K562 (cell line): ENCODE measurements at regions not wholly inside any gene's neighbourhood (a gene's known extent, or its start where the extent isn't known, plus 50 kb on each side); places are given as distances from the start of the nearest gene placed in this dataset.

Experiments used
- CHAMP1 ChIP-seq: fragments of 450-650 bp; IDR thresholded peaks from 2 replicates; pipeline ENCODE4 v1.6.1; 2016; ENCODE audit warnings: mild to moderate bottlenecking
- DDX20 ChIP-seq: fragments of 450-650 bp; IDR thresholded peaks from 2 replicates; pipeline ENCODE4 v1.6.1; 2016; ENCODE audit warnings: missing genetic modification characterization, low read depth, mild to moderate bottlenecking, missing compliant biosample characterization, moderate library complexity
- DLX4 ChIP-seq: fragments of 250-450 bp; sonication (Bioruptor Pico); IDR thresholded peaks from 2 replicates; pipeline ENCODE4 v1.6.1; 2021; ENCODE audit warnings: mild to moderate bottlenecking
- FOS ChIP-seq: IDR thresholded peaks from 3 replicates; pipeline ENCODE4 v1.6.1; 2011; ENCODE audit not compliant: insufficient read length; ENCODE audit errors: extremely low read depth
- FOXP4 ChIP-seq: sonication (generic); formaldehyde crosslinking; IDR thresholded peaks from 2 replicates; pipeline ENCODE4 v1.8.0; 2022; ENCODE audit warnings: mild to moderate bottlenecking, missing genetic modification reagents, borderline replicate concordance
- HINFP ChIP-seq: fragments of 450-650 bp; conservative IDR thresholded peaks from 2 replicates; pipeline ENCODE4 v1.6.1; 2016; ENCODE audit warnings: missing genetic modification characterization, low read depth, mild to moderate bottlenecking, control low read depth, missing compliant biosample characterization
- ID3 ChIP-seq, 2 experiments: fragments of 250-450 bp in 1 of 2; fragments of 450-650 bp in 1 of 2; sonication (Bioruptor Pico) in 1 of 2; IDR thresholded peaks; 2 replicates each; pipeline versions ENCODE4 v1.6.1 to v1.8.0; 2016 to 2021; ENCODE audit warnings: mild to moderate bottlenecking in 2 of 2, moderate library complexity in 2 of 2, missing compliant biosample characterization in 1 of 2, missing genetic modification characterization in 1 of 2
- L3MBTL2 ChIP-seq: fragments of 450-650 bp; IDR thresholded peaks from 2 replicates; pipeline ENCODE4 v1.6.1; 2016; ENCODE audit warnings: mild to moderate bottlenecking, moderate library complexity
- MCM2 ChIP-seq: fragments of 450-650 bp; IDR thresholded peaks from 2 replicates; pipeline ENCODE4 v1.6.1; 2017; ENCODE audit warnings: low read depth, mild to moderate bottlenecking
- NFIX ChIP-seq: fragments of 250-450 bp; sonication (Bioruptor Pico); IDR thresholded peaks from 2 replicates; pipeline ENCODE4 v1.4.0; 2020; ENCODE audit warnings: low read depth, mild to moderate bottlenecking, moderate library complexity
- PKNOX1 ChIP-seq: fragments of 450-650 bp; IDR thresholded peaks from 2 replicates; pipeline ENCODE4 v1.6.1; 2016
- RHOXF2B ChIP-seq: fragments of 250-450 bp; sonication (Bioruptor Pico); conservative IDR thresholded peaks from 2 replicates; pipeline ENCODE4 v1.5.1; 2021
- ZNF133 ChIP-seq: fragments of 250-450 bp; sonication (Bioruptor Pico); IDR thresholded peaks from 2 replicates; pipeline ENCODE4 v1.4.0; 2020; ENCODE audit warnings: mild to moderate bottlenecking
- ZNF140 ChIP-seq: fragments of 250-450 bp; sonication (Bioruptor Pico); IDR thresholded peaks from 2 replicates; pipeline ENCODE4 v1.8.0; 2021; ENCODE audit warnings: moderate library complexity, mild to moderate bottlenecking, inconsistent platforms
- ZNF511 ChIP-seq: sonication (generic); formaldehyde crosslinking; IDR thresholded peaks from 2 replicates; pipeline ENCODE4 v1.8.0; 2022; ENCODE audit warnings: mild to moderate bottlenecking, missing genetic modification reagents
- ZNF830 ChIP-seq: fragments of 250-450 bp; sonication (Bioruptor Pico); IDR thresholded peaks from 2 replicates; pipeline ENCODE4 v1.5.0; 2021; ENCODE audit warnings: mild to moderate bottlenecking

GRCh38 chr13:28558567-28558966 is 63.6 kb upstream of the FLT1 start (continued):
- no peak for TF ChIP-seq ZNF133 (CRISPR knock-in tag)
- TF ChIP-seq CHAMP1, result no peak
- no peak for TF ChIP-seq DLX4 (CRISPR knock-in tag)
- no peak for TF ChIP-seq RHOXF2B (CRISPR knock-in tag)
- TF ChIP-seq ZNF140 (CRISPR knock-in tag), result 0 out of 2 replicates have a peak, but pooled peaks have one; percentile 28
- no peak for TF ChIP-seq MCM2
- TF ChIP-seq FOS, result no peak
- TF ChIP-seq FOXP4, result no peak
- peak; percentile 82 for TF ChIP-seq DDX20
- no peak for TF ChIP-seq PKNOX1
- no peak for TF ChIP-seq L3MBTL2
- no peak for TF ChIP-seq NFIX (CRISPR knock-in tag)
- no peak for TF ChIP-seq ID3 (CRISPR knock-in tag; IDR thresholded peaks at IDR 0.05)
- no peak for TF ChIP-seq ID3 (tag; IDR thresholded peaks at IDR 0.05)
- no peak for TF ChIP-seq ZNF511 (CRISPR knock-in tag)
- TF ChIP-seq HINFP (tag), result peak; percentile 75
- no peak for TF ChIP-seq ZNF830 (CRISPR knock-in tag)
- TF ChIP-seq, all 486 proteins: peak for 23
